GM10266 (cell line): ENCODE measurements at regions not wholly inside any gene's neighbourhood (a gene's known extent, or its start where the extent isn't known, plus 50 kb on each side); places are given as distances from the start of the nearest gene placed in this dataset.

Experiments used
- DNase-seq: peaks from one replicate; pipeline ENCODE4 v3.0.0; 2012; ENCODE audit errors: extremely low spot score
- TF ChIP-seq, protein P1 (sequence below): IDR thresholded peaks from 2 replicates; pipeline ENCODE4 v1.5.1; 2012; ENCODE audit warnings: mild to moderate bottlenecking, low read depth; ENCODE audit not compliant: control insufficient read depth, insufficient read depth; ENCODE audit errors: missing control alignments

DNA sequence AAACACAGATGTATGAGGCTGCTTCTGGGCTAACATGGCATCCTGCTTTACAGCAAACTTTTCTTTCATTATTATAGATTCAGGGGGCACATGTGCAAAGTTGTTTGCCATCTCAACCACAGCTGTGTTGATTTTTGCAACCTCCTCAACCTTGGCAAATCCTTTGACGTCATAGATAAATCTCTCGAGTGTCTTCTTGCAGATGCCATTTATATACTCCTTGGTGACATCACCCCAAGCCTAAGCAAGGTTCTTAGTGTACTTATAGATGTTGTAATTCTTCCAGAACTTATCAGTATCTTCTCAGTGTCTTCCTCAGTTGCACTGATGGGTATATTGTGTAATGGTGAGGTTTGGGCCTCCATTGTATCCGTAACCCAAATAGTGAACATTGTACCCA lies 135.4 kb upstream of the RPH3A start:
- TF ChIP-seq, protein P1, sequence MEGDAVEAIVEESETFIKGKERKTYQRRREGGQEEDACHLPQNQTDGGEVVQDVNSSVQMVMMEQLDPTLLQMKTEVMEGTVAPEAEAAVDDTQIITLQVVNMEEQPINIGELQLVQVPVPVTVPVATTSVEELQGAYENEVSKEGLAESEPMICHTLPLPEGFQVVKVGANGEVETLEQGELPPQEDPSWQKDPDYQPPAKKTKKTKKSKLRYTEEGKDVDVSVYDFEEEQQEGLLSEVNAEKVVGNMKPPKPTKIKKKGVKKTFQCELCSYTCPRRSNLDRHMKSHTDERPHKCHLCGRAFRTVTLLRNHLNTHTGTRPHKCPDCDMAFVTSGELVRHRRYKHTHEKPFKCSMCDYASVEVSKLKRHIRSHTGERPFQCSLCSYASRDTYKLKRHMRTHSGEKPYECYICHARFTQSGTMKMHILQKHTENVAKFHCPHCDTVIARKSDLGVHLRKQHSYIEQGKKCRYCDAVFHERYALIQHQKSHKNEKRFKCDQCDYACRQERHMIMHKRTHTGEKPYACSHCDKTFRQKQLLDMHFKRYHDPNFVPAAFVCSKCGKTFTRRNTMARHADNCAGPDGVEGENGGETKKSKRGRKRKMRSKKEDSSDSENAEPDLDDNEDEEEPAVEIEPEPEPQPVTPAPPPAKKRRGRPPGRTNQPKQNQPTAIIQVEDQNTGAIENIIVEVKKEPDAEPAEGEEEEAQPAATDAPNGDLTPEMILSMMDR = no peak
- no peak for DNase-seq

GRCh38 chr12:112664569-112664968 lies 127.0 kb upstream of the RPH3A start:
- TF ChIP-seq, protein P1 = no peak
- DNase-seq = no peak

DNA sequence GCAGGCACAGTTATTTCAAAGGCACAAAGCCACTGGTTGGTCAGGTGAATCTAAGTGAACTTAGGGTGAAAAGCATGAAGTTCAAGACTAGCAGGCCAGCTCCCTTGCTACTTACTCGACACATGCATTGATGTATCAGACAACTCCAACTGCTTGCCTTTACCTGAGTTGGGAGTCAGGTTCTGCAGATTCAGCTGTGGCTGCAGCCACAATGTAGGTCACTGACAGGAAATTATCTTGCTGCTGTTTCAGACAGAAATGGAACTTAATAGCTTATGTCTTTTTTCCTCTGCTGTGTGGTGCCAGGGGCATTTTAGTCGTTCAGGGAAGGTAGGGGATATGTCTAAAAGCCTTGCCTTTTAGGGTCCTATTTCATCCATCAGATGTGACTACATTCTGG lies 125.6 kb upstream of the RPH3A start:
- no peak for DNase-seq
- TF ChIP-seq, protein P1 = no peak

DNA sequence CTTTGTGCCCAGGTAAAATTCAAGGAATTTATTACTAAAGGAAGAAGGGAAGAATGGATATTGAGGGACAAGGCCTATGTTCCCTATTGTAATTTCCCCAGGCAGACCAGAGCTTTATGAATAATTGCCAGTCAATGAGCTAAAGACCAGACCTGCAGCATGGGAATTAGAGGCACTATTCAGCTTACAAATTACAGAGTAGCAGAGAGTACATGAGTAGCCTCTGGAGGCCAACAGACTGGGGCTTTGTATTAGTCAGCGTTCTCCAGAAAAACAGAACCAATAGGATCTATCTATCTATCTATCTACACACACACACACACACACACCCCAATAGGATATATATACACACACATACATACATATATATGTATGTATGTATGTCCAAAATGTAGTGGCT lies 120.0 kb upstream of the RPH3A start:
- TF ChIP-seq, protein P1 = no peak
- DNase-seq = no peak

- DNase-seq = no peak
- TF ChIP-seq, protein P1 = no peak
These were observed 117.0 kb upstream of the RPH3A start for GRCh38 chr12:112674539-112674938.

DNA sequence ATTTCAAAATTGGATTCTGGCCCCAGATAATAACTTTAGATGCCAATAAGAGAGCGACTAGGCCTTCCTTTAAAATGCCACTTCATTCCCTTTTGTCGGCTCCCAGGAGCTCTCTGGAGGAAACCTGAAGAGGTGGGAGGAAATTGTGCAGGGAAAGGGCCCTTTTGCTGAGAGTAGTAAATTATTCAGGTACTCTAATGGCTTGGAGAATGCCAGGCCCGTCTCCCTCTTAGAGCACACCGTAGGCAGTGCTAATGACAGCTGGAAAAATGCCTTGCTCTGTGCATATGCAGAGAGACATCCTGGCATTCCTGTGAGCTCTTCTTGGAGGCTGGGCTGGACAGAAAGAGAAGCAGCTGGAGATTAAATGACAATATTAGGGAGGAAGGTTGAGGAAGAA lies 115.0 kb upstream of the RPH3A start:
- TF ChIP-seq, protein P1 = no peak
- DNase-seq = no peak

DNA sequence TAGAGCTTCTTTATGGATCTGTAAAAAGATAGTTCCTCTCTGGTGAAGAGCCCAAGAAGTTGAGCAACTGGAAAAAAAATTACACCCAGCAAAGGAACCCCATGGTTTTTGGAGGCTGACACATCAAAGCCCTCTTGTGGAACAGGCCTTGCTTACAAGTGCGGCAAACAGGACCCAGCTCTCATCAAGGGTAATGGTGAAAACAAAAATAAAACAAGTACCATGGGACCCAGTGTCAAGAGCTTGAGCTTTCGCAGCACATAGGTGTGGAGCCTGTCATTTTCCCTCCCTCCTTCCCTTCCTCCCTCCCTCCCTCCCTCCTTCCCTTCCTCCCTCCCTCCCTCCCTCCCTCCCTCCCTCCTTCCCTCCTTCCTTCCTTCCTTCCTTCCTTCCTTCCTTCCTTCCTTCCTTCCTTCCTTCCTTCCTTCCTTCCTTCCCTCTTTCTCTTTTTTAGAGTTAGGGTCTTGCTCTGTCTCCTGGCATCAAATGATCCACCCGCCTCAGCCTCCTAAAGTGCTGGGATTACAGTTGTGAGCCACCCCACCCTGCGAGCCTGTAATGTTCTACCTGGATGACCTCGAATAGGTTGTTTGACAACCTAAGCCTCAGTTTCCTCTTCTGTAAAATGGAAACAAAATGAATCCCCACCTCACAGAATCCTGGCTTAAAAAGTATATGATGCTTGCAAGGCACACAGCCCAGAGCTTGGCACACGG lies 114.3 kb upstream of the RPH3A start:
- TF ChIP-seq, protein P1 = no peak
- DNase-seq = no peak
